C4-2B (cell line): ENCODE measurements at regions not wholly inside any gene's neighbourhood (a gene's known extent, or its start where the extent isn't known, plus 50 kb on each side); places are given as distances from the start of the nearest gene placed in this dataset.

Source experiments
- ZFX ChIP-seq: fragments of 450-650 bp; IDR thresholded peaks from 2 replicates; pipeline ENCODE4 v1.6.1; 2017
- TF ChIP-seq, protein P1 (sequence below): fragments of 450-650 bp; conservative IDR thresholded peaks from 2 replicates; pipeline ENCODE4 v1.5.1; 2017; ENCODE audit warnings: mild to moderate bottlenecking

GRCh38 chr6:169324086-169324485 lies 70.4 kb upstream of the THBS2 start:
- TF ChIP-seq, protein P1, sequence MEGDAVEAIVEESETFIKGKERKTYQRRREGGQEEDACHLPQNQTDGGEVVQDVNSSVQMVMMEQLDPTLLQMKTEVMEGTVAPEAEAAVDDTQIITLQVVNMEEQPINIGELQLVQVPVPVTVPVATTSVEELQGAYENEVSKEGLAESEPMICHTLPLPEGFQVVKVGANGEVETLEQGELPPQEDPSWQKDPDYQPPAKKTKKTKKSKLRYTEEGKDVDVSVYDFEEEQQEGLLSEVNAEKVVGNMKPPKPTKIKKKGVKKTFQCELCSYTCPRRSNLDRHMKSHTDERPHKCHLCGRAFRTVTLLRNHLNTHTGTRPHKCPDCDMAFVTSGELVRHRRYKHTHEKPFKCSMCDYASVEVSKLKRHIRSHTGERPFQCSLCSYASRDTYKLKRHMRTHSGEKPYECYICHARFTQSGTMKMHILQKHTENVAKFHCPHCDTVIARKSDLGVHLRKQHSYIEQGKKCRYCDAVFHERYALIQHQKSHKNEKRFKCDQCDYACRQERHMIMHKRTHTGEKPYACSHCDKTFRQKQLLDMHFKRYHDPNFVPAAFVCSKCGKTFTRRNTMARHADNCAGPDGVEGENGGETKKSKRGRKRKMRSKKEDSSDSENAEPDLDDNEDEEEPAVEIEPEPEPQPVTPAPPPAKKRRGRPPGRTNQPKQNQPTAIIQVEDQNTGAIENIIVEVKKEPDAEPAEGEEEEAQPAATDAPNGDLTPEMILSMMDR: no peak
- no peak for TF ChIP-seq ZFX
